Mucosa of gallbladder (tissue), 1 donor: ENCODE measurements at regions not wholly inside any gene's neighbourhood (a gene's known extent, or its start where the extent isn't known, plus 50 kb on each side); places are given as distances from the start of the nearest gene placed in this dataset.

Source experiments
- DNase-seq: peaks from one replicate; pipeline ENCODE4 v3.0.0-alpha.2; 2020; ENCODE audit warnings: low spot score
- donor health status: DM: no; HTN: no; CAD: no.

DNA sequence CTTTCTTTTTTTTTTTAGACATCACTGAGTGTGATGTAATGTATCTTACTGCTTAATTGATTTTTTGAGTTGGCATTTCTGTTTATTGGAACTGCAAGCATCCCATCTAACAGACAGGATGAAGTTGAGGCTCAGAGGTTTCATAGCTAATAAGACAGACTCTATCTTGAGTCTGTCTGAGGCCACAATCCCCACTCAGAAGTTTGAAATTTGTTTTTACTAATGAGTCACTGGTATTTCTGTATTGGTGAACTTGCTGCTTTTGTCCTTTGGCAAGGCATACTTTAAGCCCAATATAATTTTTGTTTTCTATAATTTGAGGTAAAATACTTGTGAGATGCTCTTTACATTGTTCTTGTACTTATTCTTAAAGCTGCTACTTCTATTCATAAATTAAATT lies 491.2 kb downstream of the PSAT1 start:
- DNase-seq: no peak

DNA sequence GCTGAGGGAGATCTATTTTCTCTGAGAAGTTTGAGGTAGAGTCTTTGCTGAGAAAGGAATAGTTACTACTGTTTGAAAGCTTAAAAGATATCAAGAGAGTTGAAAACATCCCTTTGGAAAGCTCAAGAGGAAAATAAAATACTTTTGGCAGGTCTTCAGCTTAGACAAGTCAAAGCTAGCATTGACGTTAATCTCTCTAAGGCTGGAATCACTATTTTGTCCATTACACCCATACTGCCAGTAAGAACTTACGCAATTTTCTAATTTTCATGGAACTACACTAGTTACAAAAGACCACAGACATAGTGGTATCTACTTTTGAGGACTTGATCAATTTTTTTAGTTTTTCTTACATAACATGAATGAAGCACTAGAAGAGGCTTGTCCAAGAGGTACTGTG lies 494.9 kb downstream of the PSAT1 start:
- DNase-seq: no peak

DNA sequence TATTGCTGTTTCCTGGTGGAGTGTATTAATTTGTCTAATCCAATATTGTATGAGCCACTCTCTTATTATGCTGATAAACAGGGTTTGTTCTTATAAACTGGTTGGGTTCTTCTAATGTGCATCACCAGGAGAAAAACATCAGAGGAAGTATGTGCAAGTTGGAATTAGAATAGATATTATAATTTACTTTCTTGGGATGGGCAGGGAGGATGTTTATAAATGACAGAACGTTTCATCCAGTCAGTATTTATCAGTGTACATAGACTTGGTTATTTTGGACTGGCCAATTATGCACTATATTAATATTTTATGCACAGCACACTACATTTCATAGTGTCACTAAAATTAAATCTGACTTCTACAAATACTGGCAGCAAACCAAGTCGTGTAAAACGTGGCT lies 495.8 kb downstream of the PSAT1 start:
- DNase-seq: no peak

DNA sequence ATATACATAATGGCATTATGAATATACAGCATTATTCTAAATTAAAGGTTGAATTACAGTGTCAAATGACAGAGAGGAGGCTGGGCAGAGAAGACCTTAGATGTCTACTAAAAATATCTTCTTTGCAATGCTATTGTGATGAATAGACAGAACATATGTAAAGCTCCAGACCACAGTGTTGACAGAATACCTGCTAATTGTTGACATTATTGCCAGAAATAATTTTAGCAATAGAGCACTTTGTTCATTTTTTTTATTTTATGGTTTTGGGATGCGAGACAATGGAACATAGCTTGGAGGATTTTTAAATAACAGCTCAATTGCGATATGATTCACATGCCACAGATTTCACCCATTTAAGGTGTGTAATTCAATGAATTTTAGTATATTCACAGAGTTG lies 508.8 kb downstream of the PSAT1 start:
- no peak for DNase-seq

DNA sequence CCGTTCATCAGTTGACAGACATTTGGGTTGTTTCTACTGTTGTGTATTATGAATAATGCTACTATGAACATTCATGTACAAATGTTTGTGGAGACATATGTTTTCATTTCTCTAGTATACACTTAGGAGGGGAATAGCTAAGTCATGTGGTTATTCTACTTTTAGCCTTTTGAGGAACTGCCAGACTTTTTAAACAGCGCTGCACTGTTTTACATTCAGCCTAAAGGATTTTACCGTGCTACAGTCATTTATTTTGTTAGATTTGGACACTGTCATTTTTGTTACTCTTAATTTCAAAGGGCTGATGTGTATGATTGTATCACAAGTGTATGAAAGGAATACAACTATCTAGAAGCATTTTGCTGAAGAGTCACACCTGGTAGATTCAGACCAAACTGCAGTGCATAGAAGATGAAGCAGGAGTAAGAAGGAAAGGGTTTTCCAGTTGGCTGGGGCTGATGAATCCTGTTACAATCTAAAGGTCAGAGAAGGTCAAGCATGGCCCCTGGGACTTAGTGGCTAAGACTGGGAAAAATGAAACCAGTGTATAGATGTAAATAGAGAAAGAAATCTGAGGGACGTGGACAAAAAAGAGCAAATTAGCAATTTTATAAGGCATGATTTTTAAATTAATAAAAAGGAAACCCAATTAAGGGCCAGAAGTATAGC lies 509.7 kb downstream of the PSAT1 start:
- no peak for DNase-seq

DNA sequence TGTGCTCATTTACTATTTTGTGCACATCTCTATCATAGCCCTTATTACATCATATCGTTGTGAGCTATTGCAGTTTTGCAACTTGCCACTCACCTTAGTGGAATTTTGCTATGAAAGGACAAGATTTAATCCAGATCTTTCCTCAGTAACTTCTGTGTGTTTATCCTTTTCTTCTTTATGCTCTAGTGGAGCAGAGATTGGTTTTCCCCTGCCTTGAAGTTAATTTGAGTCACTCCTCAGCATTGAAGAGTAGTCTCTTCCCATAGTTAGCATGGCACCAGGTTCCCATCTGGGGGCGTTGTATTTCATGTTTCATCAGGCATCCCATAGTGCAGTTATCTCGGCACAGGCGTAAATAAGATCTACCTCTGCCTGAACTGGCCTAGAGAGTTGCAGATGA lies 510.4 kb downstream of the PSAT1 start:
- DNase-seq: no peak

DNA sequence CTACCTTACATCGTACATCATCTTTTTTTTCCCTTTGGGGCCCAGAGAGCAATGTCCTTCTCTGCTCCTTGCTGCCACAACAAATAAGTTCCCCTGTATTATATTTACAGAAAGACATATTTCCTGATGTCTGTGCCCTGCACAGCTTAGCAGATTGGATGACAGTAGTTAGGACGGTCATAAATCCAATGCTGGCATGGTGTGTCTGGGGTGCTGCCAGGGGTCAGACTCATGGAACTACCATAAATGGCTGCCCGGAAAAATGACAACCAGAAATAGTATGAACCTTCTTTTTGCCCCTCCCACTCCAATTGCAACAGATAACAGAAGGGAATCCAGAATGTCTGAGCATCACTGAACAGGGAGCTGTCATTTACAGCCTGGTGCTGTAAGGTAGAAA lies 511.1 kb downstream of the PSAT1 start:
- no peak for DNase-seq

DNA sequence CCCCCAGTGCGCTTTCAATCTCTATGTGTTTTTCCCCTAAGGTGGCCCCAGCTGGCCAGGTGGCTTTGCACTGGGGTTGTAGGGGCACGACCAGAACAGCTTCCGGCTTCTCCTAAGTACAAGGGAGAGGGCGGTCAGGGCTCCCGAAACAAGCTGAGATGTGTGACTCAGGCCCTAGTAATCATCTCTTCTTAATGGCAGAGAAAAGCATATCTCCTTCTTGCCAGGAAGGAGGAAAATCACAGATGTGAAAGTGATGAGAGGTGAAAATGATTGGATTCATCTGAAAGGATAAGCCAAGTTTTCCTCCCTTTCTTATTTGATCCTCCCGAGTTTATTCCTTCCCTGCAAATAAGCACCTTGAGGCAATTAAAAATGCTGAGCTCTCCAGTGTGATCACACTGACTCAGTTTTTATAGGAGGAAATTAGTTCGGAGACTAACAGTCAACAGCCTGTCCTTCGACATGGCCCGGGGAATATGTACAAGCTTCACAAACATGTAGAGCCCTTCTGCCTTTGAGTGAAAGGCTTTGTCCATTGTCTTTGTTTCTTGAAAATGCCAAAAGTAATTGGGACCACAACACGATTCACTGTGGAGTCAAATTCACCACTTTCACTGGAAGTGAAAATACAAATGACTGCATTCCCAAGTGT lies 514.8 kb downstream of the PSAT1 start:
- no peak for DNase-seq

DNA sequence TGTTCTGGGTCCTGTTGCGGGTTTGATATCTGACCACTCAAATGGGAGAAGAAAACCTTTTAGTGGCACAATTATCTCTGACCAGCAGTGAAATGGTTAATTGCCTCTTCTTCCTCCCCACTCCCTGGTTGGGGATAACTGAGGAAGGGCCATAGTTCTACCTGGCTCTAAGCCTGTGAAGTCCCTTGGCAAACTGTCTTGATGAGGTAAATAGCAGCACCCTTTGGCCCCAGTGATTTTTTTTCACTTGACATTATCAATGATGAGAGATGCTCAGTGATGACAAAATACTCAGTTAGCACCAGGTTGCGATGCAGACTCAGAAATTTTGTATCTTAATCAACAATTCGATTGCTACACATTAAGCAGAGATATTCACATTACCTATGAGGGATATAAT lies 515.7 kb downstream of the PSAT1 start:
- DNase-seq: no peak

DNA sequence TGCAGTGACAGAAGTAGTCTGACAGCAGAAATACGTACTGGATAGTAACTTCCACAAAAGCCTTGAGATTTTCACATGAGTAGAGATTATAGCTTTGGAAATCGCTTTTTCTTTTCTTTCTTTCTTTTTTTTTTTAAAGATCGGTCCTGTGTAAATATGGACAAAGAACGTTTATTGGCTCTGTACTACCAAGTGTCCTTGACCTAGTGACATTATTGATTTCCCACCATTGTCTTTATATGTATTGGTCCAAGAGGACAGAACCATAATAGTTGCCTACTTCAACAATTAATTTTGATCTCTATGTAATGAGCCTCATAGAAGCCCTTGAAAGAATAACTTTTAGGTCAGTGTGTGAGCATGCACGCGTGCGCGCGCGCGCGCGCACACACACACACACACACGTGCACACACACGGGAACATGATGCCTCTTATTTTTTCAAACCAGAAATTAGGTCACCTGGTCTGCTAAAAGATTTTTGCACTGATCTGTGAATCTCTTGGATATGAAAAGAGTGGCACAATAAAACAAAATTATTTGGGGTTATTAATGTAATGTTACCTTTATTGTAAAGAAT lies 516.8 kb downstream of the PSAT1 start:
- DNase-seq: no peak

DNA sequence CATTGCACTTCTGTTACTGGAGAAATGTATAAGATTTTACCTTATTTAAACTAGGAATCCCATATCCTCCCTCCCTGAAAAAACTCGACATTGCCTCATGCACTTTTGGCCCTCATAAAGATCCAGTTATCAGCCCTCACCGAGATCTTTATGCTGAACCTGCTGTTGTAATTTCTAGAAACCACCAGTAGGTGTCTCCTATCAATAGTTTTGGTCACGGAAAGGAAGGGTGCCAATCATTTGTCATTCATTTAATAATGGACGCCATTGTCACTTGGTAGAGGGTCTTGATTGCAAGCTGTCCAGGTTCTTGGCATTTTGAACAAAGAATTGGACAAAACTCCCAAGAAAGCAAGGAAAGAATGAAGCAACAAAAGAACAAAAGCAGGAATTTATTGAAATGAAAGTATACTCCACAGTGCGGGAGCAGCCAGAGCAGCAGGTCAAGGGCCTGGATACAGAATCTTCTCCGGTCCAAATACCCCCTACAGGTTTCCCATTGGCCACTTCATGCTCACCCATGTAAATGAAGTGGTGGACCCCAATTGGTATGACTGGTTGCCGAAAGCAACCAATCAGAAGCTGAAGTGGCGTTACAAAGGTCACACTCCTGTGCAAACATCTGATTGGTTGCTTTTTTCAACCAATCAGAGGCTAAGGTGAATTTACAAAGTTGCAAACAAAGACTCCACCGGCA lies 524.3 kb downstream of the PSAT1 start:
- no peak for DNase-seq

DNA sequence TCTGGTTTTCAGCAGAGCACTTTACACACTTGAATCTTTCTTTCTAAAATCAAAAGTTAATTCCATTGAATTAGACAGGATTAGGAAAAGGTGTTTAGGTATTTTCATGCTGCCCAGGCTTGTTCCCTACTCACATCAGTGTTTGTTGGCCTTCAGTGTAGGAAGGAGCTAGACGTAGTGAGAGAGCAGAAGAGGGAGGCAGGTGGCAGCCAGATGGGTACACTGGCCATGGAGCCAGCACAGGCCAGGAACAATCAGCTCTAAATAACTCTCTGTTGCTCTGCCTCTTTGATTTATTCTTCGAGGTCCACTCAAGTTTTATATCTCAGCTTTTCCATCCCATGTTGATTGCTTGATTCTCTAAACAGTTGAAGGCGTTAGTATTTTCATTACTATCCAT lies 529.6 kb downstream of the PSAT1 start:
- DNase-seq: no peak

DNA sequence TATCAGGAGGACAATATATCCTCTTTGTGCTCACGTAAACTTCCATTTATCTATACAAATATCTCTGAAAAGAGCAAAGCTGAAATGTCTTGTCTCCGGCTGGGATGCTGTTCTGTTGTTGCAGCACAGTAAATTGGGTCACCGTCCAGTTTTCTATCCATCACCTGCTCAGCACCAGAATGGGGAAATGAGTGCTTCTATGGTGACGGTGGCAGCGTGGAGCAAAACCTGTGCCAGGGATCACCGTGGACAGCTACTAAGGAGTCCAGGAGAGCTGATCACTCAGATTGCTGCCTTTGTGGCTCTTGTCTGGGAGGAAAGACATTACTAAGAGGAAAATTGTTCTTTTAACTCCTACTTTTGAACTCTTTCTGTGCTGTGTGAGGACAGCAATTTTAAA lies 531.6 kb downstream of the PSAT1 start:
- DNase-seq: no peak

DNA sequence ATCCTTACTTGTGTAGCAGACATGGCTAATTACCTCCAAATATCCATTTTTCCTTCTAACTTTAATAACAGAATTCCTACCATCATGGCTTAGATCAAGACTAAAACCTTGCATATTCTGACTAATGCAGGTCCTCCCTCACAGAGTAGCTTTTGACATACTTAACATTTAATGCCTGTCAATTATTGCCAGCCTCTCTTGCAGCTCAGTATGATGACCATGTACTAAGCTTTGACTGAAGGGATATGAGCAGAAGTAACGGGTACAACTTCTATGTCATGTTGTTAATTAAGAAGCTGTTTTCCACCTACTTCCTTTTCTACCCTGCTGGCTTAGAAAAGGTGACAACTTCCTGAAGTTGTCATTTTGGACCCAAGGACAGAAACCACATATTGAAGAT lies 533.4 kb downstream of the PSAT1 start:
- DNase-seq: no peak

DNA sequence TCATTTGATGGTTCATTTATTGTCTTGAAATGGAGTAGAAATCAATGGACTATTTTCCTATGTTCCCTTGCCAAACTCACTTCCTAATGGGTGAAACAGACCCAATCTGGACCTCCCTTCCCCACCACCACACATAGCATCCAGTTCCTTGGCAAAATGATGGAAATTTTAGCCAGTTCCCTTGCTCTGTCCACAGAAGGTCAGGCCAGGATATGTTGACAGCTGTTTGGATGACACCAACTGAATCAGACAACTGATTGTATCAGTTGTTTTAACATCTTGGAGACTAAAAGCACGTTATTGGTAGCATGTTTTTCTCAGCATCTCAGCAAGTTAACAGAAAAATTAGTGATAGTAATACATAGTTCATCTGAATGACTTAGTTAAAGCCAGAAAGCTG lies 534.8 kb downstream of the PSAT1 start:
- no peak for DNase-seq

DNA sequence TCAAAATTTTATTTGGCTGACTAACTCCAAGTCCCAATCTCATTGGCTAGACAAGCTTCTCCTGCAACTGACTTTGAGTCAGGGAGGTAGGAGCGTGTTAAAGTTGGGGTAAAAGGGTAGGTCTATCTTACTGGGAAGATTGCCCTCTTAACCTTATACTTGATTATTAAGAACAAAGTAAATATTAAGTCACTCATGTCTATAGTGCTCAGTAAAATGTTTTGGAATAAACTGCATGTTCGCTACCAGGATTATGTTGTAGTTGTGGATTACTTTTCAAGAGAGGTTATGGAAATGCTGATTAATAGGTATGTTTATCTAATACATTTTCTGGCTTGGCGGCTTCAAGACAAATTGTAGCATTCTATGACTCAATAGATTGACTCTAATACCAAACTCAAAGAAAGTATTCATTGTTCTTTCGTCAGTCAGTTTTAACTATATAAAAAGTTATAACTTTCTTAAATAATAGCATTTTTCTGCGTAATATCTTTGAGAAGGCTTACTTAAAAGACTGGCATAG lies 539.1 kb downstream of the PSAT1 start:
- DNase-seq: no peak

DNA sequence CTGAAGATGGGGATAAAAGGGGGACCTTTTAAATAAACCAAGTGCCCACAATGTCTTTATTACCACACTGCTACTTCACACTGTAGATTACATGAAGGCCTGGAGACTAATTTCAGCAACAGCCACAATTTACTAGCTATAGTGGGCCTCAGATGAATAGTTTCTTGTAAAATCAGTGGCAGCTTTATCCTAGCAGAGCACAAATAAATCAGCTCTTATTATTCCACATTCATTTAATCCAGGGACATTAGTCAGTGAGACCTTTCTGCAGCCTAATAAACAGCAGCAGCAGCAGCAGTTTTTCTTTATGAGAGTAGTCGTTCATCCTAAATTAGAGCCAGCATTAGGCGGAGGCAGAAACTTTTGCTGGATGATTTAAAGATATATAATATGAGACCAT lies 542.3 kb downstream of the PSAT1 start:
- DNase-seq: no peak

DNA sequence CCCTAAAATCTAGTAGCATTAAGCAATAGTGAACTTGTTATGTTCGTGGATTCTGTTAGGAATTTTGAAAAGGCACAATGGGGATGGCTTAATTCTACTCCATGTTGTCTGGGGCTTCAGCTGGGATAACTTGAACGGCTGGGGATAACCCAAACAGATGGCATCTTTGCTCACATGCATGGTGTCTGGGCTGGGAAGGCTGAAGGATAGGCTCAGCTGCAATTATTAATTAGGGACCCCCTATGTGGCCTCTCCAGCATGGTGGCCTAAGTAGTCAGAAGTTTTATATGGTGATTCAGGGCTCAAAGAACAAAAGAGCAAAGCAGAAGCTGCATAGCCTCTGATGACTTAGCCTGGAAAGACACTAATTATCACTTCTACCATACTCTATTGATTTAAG lies 551.1 kb downstream of the PSAT1 start:
- no peak for DNase-seq

DNA sequence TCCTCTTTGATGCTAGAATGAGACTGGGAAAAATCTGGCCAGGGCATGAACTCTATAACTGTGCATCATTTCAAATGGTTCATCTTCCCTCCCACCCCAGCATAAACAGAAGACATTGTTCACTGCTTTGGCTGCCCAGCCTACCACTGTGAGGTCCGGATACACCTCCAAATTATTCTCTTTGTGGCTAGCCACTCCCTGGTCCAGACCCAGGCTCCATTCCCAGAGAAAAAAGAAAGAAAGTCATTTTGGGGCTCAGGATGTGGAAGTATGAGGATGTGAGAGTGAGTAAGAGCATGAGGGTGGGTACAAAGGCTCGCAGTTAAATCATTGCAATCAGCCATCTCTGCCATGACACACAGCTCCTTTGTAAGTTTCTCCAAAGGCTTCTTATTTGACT lies 559.2 kb downstream of the PSAT1 start:
- DNase-seq: no peak

DNA sequence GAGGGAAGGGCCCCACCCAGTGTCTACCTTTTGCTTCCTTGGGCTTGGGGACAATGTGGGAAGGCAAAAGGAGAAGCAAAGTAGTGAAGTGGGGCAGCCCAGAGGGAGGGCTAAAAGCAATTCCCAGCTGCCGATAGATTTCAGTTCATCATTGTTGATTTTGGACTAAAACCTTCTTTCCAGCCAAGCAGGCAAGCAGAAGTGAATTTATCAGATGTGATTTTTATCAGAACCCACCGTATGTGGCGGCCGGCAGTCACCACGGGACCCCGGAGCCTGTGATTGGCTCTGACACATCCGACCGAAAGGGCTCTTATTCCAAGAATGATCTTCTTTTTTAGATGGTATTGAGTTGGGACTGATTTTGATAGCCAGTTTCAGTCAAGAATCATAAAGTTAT lies 559.9 kb downstream of the PSAT1 start:
- DNase-seq: no peak

DNA sequence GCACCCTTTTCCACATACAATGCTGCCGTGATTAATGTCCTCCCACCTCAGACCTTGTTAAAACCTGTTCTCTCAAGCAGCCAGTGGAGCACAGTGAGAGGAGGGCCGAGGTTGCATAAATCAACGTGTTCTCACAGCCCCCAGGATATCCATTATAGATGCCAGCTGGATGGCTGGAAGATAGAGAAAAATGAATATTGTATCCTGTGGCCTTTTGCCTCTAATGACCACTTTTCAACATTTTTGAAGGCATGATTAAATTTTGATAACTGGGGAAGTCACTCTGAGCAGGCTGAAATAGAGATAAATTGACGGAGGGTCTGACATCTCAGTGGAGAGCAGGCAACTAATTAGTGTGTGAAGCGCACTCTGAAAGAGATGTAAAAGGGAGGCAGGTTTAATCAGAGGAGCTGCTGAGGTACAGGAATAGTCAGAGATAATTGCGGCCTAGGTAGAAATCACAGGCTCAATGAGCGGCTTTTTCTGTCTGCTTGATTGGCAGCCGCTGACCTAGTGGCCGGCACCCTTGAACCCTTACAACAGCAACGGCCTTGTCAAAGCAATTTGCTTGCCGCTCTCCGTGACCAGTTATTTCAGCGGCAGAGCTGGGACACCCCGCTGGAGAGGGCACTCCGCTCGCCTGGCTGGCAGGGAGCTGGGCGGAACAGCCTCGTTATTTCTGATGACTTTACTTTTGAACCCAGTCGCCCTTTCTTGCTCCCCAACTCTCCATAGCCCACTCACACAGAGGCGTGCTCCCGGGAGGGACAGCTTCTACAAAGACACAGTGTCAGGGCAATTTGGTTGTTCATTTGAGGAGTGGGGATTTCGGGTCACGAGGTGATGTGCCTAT lies 560.7 kb downstream of the PSAT1 start:
- DNase-seq: no peak

DNA sequence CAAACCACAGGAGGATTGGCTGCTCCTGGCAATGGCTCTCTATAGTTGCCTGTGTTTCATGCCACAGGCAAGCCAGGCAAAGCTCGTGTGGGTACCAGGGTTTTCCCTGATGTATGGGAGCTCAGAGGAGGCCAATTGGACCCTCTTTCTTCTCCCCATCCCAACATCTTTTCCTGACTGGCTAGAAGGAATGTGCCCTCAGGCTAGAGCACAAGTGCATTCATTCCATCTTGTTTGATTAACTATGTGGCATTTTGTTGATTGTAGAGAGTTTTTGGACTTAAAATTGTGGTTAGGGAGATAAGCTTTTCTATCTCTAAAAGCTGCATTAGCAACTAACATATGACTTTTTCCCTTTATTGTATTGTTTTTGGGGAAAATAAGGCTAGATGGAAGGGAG lies 561.3 kb downstream of the PSAT1 start:
- no peak for DNase-seq
